HepG2 (cell line): ENCODE measurements at regions not wholly inside any gene's neighbourhood (a gene's known extent, or its start where the extent isn't known, plus 50 kb on each side); places are given as distances from the start of the nearest gene placed in this dataset.

Experiments used
- ATAC-seq: fragments of 200-7000 bp; cut with Tn5 transposase; 3 replicates; pipeline ENCODE4 v1.9.1; 2020; ENCODE audit warnings: mild to moderate bottlenecking, moderate library complexity
- BruUV-seq: library from RNA; stranded (reverse); fragments of 400-500 nt; replicated peaks from 2 replicates; lab custom pipeline; 2021; lab: Mats Ljungman, UMichigan
- CTCF ChIA-PET: fragments of 300-600 bp; formaldehyde crosslinking; extraction: SDS; loops from one replicate; lab custom pipeline; 2021; ENCODE audit warnings: low total read pairs, inconsistent platforms, low intra/inter-chr PET ratio; lab: Yijun Ruan, JAX
- POLR2A ChIA-PET: fragments of 350-600 bp; sonication (Branson Sonifier 250); formaldehyde crosslinking; loops from one replicate; lab custom pipeline; 2020; ENCODE audit warnings: antibody characterized with exemption, inconsistent platforms; lab: Yijun Ruan, JAX
- DNase-seq: peaks from one replicate; pipeline ENCODE4 v3.0.0-alpha.2; 2015; ENCODE audit warnings: low spot score
- FAIRE-seq: peaks from 3 replicates; lab custom pipeline; 2011; peaks lifted over from hg19 to GRCh38; lab: Jason Lieb, UNC
- H2AFZ ChIP-seq: one replicate; pipeline ENCODE4 v1.6.1; 2011; ENCODE audit warnings: low read length, inconsistent platforms
- H3K27ac ChIP-seq: fragments of 300-600 bp; 3 replicates; pipeline ENCODE4 v1.8.0; 2011; ENCODE audit warnings: mixed run types, mild to moderate bottlenecking, mixed read lengths, low read length, inconsistent platforms; ENCODE audit not compliant: insufficient read depth; ENCODE audit errors: extremely low read length
- H3K27me3 ChIP-seq, 2 experiments: fragments of 200-600 bp in 1 of 2; 2 replicates in 1 of 2; 3 replicates in 1 of 2; pipeline versions ENCODE4 v1.6.0 to v1.8.0; 2011; ENCODE audit warnings: low read length in 2 of 2, mild to moderate bottlenecking in 2 of 2, moderate library complexity in 2 of 2, inconsistent platforms in 1 of 2; ENCODE audit not compliant: insufficient read depth in 2 of 2, control insufficient read depth in 1 of 2
- H3K36me3 ChIP-seq, 2 experiments: fragments of 200-600 bp in 1 of 2; replicated peaks in 1 of 2; 2 replicates in 1 of 2; 3 replicates in 1 of 2; pipeline versions ENCODE4 v1.5.1 to v1.8.0; 2011; ENCODE audit warnings: low read length in 2 of 2, inconsistent platforms in 1 of 2; ENCODE audit not compliant: insufficient read depth in 2 of 2, control insufficient read depth in 1 of 2
- H3K4me1 ChIP-seq: 2 replicates; pipeline ENCODE4 v1.5.1; 2012; ENCODE audit warnings: low read length, inconsistent platforms; ENCODE audit not compliant: insufficient read depth
- H3K4me2 ChIP-seq: 2 replicates; pipeline ENCODE4 v1.6.0; 2011; ENCODE audit warnings: low read depth, low read length, inconsistent platforms
- H3K4me3 ChIP-seq, 3 experiments: fragments of 200-600 bp in 1 of 3; sonication (generic), shearing (Covaris generic) in 1 of 3; replicated peaks in 1 of 3; 2 replicates each; pipeline ENCODE4 v1.5.1; 2011 to 2016; ENCODE audit warnings: low read length in 3 of 3, inconsistent platforms in 2 of 3, low read depth in 2 of 3, mild to moderate bottlenecking in 2 of 3, control low read depth in 1 of 3, mixed read lengths in 1 of 3; ENCODE audit not compliant: insufficient read depth in 1 of 3
- H3K79me2 ChIP-seq: one replicate; pipeline ENCODE4 v1.6.1; 2011; ENCODE audit warnings: low read length, inconsistent platforms; ENCODE audit not compliant: insufficient read depth
- H3K9ac ChIP-seq: 2 replicates; pipeline ENCODE4 v1.6.0; 2011; ENCODE audit warnings: mild to moderate bottlenecking, low read depth, low read length, inconsistent platforms; ENCODE audit not compliant: insufficient read depth
- H3K9me3 ChIP-seq: 2 replicates; pipeline ENCODE4 v1.5.1; 2012; ENCODE audit warnings: mild to moderate bottlenecking, low read length
- H4K20me1 ChIP-seq: 2 replicates; pipeline ENCODE4 v1.6.0; 2011; ENCODE audit warnings: inconsistent platforms, mild to moderate bottlenecking, low read length, moderate library complexity; ENCODE audit not compliant: insufficient read depth
- DPF2 ChIP-seq: sonication (generic); formaldehyde crosslinking; IDR thresholded peaks from 2 replicates; pipeline ENCODE4 v1.4.0; 2020; ENCODE audit warnings: mild to moderate bottlenecking, low read depth, missing genetic modification reagents, borderline replicate concordance
- ESRRA ChIP-seq: sonication (generic); formaldehyde crosslinking; IDR thresholded peaks from 2 replicates; pipeline ENCODE4 v1.5.1; 2020; ENCODE audit warnings: mild to moderate bottlenecking, low read depth, missing genetic modification reagents
- PLRG1 ChIP-seq: fragments of 450-650 bp; conservative IDR thresholded peaks from 2 replicates; pipeline ENCODE4 v1.6.1; 2016
- SMYD3 ChIP-seq: sonication (generic); formaldehyde crosslinking; IDR thresholded peaks from 2 replicates; pipeline ENCODE4 v1.8.1; 2023; ENCODE audit warnings: mild to moderate bottlenecking, missing genetic modification reagents
- ZBTB38 ChIP-seq: sonication (generic); formaldehyde crosslinking; IDR thresholded peaks from 2 replicates; pipeline ENCODE4 v1.5.1; 2020; ENCODE audit warnings: mild to moderate bottlenecking, missing genetic modification reagents
- ZBTB46 ChIP-seq: sonication (generic); formaldehyde crosslinking; IDR thresholded peaks from 2 replicates; pipeline ENCODE4 v1.4.0; 2020; ENCODE audit warnings: mild to moderate bottlenecking, missing genetic modification reagents, borderline replicate concordance
- ZNF326 ChIP-seq: sonication (generic); formaldehyde crosslinking; IDR thresholded peaks from 2 replicates; pipeline ENCODE4 v1.4.0; 2020; ENCODE audit warnings: missing genetic modification reagents, borderline replicate concordance
- ZNF569 ChIP-seq: sonication (generic); formaldehyde crosslinking; IDR thresholded peaks from 2 replicates; pipeline ENCODE4 v1.5.0; 2020; ENCODE audit warnings: mild to moderate bottlenecking, missing genetic modification reagents, moderate library complexity, borderline replicate concordance
- WGBS: methylation state at CpG from one replicate; pipeline ENCODE4 v1.1.6; 2017; ENCODE audit warnings: low lambda C conversion rate; 5-methylcytosine and 5-hydroxymethylcytosine counted together
- in situ Hi-C: cut with HindIII; loops from 2 replicates; pipeline ENCODE4 v1.10.0; 2017; ENCODE audit warnings: low pct_unique_long_range_greater_than_20kb; ENCODE audit not compliant: extremely low pct_ligation_motif_present
- intact Hi-C: fragments of 100-400 bp; cut with micrococcal nuclease; formaldehyde crosslinking; loops from one replicate; pipeline ENCODE4 v1.10.0; 2022; ENCODE audit not compliant: unreplicated experiment
- TF ChIP-seq, protein P1 (sequence below), 2 experiments: sonication (generic) in 1 of 2; formaldehyde crosslinking in 1 of 2; IDR thresholded peaks; 2 replicates each; pipeline versions ENCODE4 v1.4.0 to v1.6.1; 2016 to 2020; ENCODE audit warnings: borderline replicate concordance in 1 of 2, low read depth in 1 of 2, mild to moderate bottlenecking in 1 of 2, missing genetic modification reagents in 1 of 2

- H4K20me1 ChIP-seq: no peaks in the 10 kb centered on the region
- TF ChIP-seq SMYD3 (CRISPR knock-in tag) (no peak), ZNF326 (CRISPR knock-in tag) (no peak), DPF2 (CRISPR knock-in tag) (no peak), ZBTB46 (no peak), ZBTB38 (CRISPR knock-in tag) (no peak), ESRRA (CRISPR knock-in tag) (no peak), ZNF569 (no peak), PLRG1 (no peak)
- TF ChIP-seq, protein P1, sequence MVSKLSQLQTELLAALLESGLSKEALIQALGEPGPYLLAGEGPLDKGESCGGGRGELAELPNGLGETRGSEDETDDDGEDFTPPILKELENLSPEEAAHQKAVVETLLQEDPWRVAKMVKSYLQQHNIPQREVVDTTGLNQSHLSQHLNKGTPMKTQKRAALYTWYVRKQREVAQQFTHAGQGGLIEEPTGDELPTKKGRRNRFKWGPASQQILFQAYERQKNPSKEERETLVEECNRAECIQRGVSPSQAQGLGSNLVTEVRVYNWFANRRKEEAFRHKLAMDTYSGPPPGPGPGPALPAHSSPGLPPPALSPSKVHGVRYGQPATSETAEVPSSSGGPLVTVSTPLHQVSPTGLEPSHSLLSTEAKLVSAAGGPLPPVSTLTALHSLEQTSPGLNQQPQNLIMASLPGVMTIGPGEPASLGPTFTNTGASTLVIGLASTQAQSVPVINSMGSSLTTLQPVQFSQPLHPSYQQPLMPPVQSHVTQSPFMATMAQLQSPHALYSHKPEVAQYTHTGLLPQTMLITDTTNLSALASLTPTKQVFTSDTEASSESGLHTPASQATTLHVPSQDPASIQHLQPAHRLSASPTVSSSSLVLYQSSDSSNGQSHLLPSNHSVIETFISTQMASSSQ (IDR thresholded peaks at IDR 0.05; ENCODE audit: low read depth): no peak
- TF ChIP-seq, protein P1 (CRISPR knock-in tag; IDR thresholded peaks at IDR 0.05; ENCODE audit: borderline replicate concordance): no peak
- DNase-seq (no peak), FAIRE-seq (no peak), ATAC-seq (no peak)
- H3K27ac ChIP-seq: no peak overlapping the region
- no TSS peak for BruUV-seq
- H3K27me3 ChIP-seq: no peaks in the 10 kb centered on the region
- no peaks in the 10 kb centered on the region; the same call in 1 of the 2 replicates for H3K9me3 ChIP-seq
- H3K79me2 ChIP-seq: no peaks in the 10 kb centered on the region
- no peak overlapping the region for H3K9ac ChIP-seq
- WGBS: 3% methylated on average over 4 of the region's 4 CpGs
- intact Hi-C loops (no loop called here), in situ Hi-C loops (no loop called here)
- no peak overlapping the region for H3K4me3 ChIP-seq
- POLR2A ChIA-PET: no interaction called here
- H3K36me3 ChIP-seq: no peaks in the 10 kb centered on the region
- no peaks in the 10 kb centered on the region for H3K4me1 ChIP-seq
- no peak overlapping the region for H3K4me2 ChIP-seq
- H2AFZ ChIP-seq: no peak overlapping the region
- CTCF ChIA-PET: no interaction called here
Measured at GRCh38 chr2:139374296-139374850, 594.2 kb upstream of the NXPH2 start.
